ENCODE measurements at regions not wholly inside any gene's neighbourhood (a gene's known extent, or its start where the extent isn't known, plus 50 kb on each side); places are given as distances from the start of the nearest gene placed in this dataset.
"Not testable (repeated sequence)": the region's sequence is repeated elsewhere in the genome, so short reads cannot be mapped to it uniquely, and the experiment has no call there.

DNA sequence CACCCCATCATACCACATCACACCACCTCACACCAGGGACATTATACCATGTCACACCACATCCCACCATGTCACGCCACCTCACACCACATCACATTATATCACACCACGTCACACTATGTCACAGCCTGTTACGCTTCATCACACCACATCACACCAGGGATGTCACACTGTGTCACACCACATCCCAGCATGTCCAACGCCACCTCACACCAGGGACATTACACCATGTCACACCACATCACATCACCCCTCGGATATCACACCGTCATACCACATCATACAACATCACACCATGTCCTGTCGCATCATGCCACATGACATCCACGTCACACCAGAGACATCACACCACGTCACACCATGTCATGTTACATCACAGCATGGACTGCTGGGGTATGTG, 235.5 kb downstream of the TMEM121 start:
- DNase-seq (ENCODE audit: low read depth): no peak
- no peak for TF ChIP-seq CTCF (IDR thresholded peaks at IDR 0.05; ENCODE audit: insufficient read depth, low read length)
- H3K4me3 ChIP-seq (ENCODE audit: low read depth, low read length): no peak overlapping the region

GRCh38 chr14:105762262-105762661, 235.9 kb downstream of the TMEM121 start:
- not testable (repeated sequence) for H3K4me3 ChIP-seq (ENCODE audit: low read depth, low read length); DNase-seq (ENCODE audit: low read depth)

DNA sequence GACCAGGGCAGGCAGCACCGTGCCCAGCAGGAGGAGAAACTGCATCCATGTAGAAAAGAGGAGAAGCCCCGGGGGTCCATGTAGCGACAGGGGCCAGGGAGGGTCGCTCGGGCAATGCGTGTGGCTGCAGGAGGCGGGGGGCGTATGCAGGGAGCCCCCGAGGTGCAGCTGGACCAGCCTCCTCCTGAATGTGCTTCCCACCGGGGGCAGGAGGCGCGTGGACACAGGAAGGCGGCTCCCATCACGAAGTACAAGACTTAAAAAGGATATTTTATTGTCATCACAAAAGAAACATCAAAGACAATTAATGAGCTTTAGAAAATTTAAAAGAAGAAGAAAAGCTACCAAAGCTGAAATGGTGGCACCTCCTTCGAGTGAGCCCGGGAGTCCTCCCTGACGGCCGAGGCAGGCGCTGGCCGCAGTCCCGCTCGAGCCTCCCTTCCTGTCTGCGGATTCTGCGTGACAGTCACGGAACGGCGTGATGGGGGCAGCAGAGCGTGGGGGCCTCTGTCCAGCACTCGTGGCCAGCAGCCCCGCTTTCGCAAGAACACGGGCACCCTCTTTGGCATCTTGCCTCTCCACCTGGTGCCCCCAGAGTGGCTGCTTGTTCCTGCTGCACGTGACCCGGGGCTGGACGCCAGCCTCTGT, 238.0 kb downstream of the TMEM121 start:
- H3K4me3 ChIP-seq (ENCODE audit: low read depth, low read length); DNase-seq (ENCODE audit: low read depth): not testable (repeated sequence)

GRCh38 chr14:105765072-105765825, 238.9 kb downstream of the TMEM121 start:
- DNase-seq (ENCODE audit: low read depth); H3K4me3 ChIP-seq (ENCODE audit: low read depth, low read length): not testable (repeated sequence)

GRCh38 chr14:105765893-105766614, 239.7 kb downstream of the TMEM121 start:
- H3K4me3 ChIP-seq (ENCODE audit: low read depth, low read length): no peak overlapping the region
- TF ChIP-seq CTCF (IDR thresholded peaks at IDR 0.05; ENCODE audit: insufficient read depth, low read length): no peak
- no peak for DNase-seq (ENCODE audit: low read depth)

DNA sequence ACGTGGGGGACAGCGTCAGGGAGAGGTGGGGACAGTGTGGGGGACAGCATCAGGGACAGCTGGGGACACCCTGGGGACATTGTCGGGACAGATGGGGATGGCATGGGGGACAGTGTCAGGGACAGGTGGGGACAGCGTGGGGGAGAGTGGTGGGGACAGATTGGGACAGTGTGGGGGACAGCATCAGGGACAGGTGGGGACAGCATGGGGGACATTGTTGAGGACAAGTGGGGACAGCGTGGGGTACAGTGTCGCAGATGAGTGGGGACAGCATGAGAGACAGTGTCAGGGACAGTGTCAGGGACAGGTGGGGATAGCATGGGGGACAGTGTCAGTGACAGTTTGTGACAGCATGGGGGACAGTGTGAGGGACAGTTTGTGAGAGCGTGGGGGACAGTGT, 240.9 kb downstream of the TMEM121 start:
- TF ChIP-seq CTCF (IDR thresholded peaks at IDR 0.05; ENCODE audit: insufficient read depth, low read length): no peak
- H3K4me3 ChIP-seq (ENCODE audit: low read depth, low read length): no peak overlapping the region
- DNase-seq (ENCODE audit: low read depth): no peak

DNA sequence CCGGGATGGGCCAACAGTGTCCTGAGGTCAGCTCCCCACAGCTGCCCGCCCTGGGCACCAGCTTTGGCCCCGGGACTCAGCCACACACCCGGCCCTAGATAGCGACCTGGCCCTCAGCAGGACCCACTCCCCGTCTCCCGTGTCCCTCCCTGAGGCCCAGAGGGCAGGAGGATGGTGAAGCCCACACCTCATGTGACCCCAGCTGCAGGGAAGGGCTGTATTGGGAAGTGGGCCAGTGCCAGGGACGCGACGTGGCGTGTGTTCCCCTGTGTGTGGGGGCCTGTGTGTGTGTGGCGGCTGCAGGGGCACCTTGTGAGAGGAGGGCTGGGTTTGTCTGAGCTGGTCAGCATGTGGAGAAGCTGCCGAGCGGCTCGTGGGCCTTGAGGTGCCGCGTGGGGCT, 241.7 kb downstream of the TMEM121 start:
- not testable (repeated sequence) for DNase-seq (ENCODE audit: low read depth); H3K4me3 ChIP-seq (ENCODE audit: low read depth, low read length)

GRCh38 chr14:105769061-105769730, 242.8 kb downstream of the TMEM121 start:
- not testable (repeated sequence) for H3K4me3 ChIP-seq (ENCODE audit: low read depth, low read length); DNase-seq (ENCODE audit: low read depth)

GRCh38 chr14:105770619-105771216, 244.3 kb downstream of the TMEM121 start:
- H3K4me3 ChIP-seq (ENCODE audit: low read depth, low read length); DNase-seq (ENCODE audit: low read depth): not testable (repeated sequence)

DNA sequence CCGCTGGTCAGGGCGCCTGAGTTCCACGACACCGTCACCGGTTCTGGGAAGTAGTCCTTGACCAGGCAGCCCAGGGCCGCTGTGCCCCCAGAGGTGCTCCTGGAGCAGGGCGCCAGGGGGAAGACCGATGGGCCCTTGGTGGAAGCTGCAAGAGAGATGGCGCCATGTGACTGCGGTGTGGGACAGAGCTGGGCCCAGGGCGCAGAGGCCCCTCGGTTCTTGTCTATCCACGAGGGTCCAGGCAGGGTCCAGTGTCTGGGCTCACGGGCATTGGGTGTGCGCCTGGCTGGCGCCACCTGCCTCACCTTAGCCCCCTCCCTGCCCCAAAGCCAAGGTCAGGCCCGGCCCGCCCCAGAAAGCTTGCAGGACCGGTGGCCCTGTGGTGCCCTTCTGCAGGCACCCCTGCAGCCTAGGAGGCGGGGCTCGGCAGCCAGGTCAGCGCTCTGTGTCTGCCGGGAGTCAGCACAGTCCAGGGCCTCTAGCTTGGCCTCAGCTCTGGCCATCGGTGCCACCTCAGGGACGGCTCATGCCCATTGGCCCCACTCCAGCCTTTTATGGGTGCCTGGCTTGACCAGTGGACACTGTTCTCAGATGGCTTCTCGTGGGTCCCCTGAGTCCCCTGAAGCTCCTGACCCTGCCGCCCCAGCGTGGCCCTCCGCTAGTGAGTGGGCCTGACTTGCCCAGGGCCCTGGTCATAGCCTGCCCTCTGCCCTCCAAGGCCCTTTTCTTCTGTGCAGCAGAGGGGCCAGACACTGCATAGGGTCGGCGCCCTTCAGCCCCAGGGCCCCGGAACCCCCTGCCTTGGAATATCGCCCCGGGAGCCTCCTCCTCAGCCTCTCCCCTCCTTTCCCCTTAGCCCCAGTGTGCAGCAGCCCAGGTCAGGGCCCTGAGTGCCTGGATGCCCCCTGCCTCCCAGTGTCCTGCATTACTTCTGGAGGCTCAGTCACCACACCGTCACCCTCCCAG, 245.2 kb downstream of the TMEM121 start:
- not testable (repeated sequence) for DNase-seq (ENCODE audit: low read depth); H3K4me3 ChIP-seq (ENCODE audit: low read depth, low read length)

- not testable (repeated sequence) for H3K4me3 ChIP-seq (ENCODE audit: low read depth, low read length); DNase-seq (ENCODE audit: low read depth)
These were observed 246.4 kb downstream of the TMEM121 start for GRCh38 chr14:105772710-105773250.
